HG03460 (cell line): ENCODE measurements at regions not wholly inside any gene's neighbourhood (a gene's known extent, or its start where the extent isn't known, plus 50 kb on each side); places are given as distances from the start of the nearest gene placed in this dataset.
"Not testable (repeated sequence)": the region's sequence is repeated elsewhere in the genome, so short reads cannot be mapped to it uniquely, and the experiment has no call there.

Source experiments
- ATAC-seq: cut with Tn5 transposase; IDR thresholded peaks from one replicate; pipeline ENCODE4 v1.9.1; 2021; ENCODE audit not compliant: unreplicated experiment

GRCh38 chr2:84373391-84373790, 85.7 kb downstream of the SUCLG1 start:
- ATAC-seq = no peak

GRCh38 chr2:84362541-84362940, 96.5 kb downstream of the SUCLG1 start:
- ATAC-seq = no peak

GRCh38 chr2:84338069-84338468, 121.0 kb downstream of the SUCLG1 start:
- ATAC-seq = no peak

GRCh38 chr2:84327645-84328249, 131.3 kb downstream of the SUCLG1 start:
- no peak for ATAC-seq

- no peak for ATAC-seq
Measured at GRCh38 chr2:84326831-84327432, 132.1 kb downstream of the SUCLG1 start.

GRCh38 chr2:84323890-84324289, 135.2 kb downstream of the SUCLG1 start:
- ATAC-seq = no peak

GRCh38 chr2:84320940-84321339, 138.1 kb downstream of the SUCLG1 start:
- ATAC-seq = no peak

GRCh38 chr2:84319581-84319980, 139.5 kb downstream of the SUCLG1 start:
- ATAC-seq = no peak

- ATAC-seq = no peak
Measured at GRCh38 chr2:84317135-84317534, 141.9 kb downstream of the SUCLG1 start.

- ATAC-seq = peak; percentile 92
Measured at GRCh38 chr2:84314901-84315330, 144.2 kb downstream of the SUCLG1 start.

- no peak for ATAC-seq
Measured at GRCh38 chr2:84314250-84314649, 144.8 kb downstream of the SUCLG1 start.

GRCh38 chr2:84309281-84309680, 149.8 kb downstream of the SUCLG1 start:
- no peak for ATAC-seq

GRCh38 chr2:84306361-84306760, 152.7 kb downstream of the SUCLG1 start:
- ATAC-seq = no peak

- peak; percentile 98 for ATAC-seq
Measured at GRCh38 chr2:84302513-84303412, 156.3 kb downstream of the SUCLG1 start.

GRCh38 chr2:84301717-84302116, 157.4 kb downstream of the SUCLG1 start:
- no peak for ATAC-seq

- ATAC-seq = no peak
Measured at GRCh38 chr2:84300696-84301029, 158.4 kb downstream of the SUCLG1 start.

- ATAC-seq = not testable (repeated sequence)
Measured at GRCh38 chr2:84300001-84300695, 158.9 kb downstream of the SUCLG1 start.

- ATAC-seq = no peak
Measured at GRCh38 chr2:84299211-84299775, 159.8 kb downstream of the SUCLG1 start.

GRCh38 chr2:84297155-84297554, 161.9 kb downstream of the SUCLG1 start:
- no peak for ATAC-seq

- no peak for ATAC-seq
Measured at GRCh38 chr2:84293791-84294380, 165.2 kb downstream of the SUCLG1 start.

GRCh38 chr2:84292545-84292944, 166.5 kb downstream of the SUCLG1 start:
- no peak for ATAC-seq
